ENCODE measurements at regions not wholly inside any gene's neighbourhood (a gene's known extent, or its start where the extent isn't known, plus 50 kb on each side); places are given as distances from the start of the nearest gene placed in this dataset.
"Not testable (repeated sequence)": the region's sequence is repeated elsewhere in the genome, so short reads cannot be mapped to it uniquely, and the experiment has no call there.

DNA sequence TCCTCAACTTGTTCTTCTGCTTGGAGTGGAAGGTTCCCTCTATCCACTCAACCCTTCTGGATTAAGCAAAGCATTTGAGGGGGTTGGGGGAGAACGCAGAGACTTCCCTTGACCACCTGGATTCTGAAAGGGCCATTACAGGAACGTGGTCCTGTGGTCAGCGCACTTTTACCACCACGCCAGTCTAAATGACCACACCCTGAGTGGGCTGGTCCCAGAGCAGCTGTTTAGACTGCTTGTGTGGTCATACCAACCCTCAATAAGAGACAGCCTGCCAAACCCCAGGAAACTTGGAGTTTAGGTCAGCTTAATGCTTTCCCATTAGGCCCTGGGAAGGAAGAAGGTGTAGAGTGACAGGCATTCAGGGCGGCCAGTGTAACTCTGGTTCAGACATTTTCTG lies 165.5 kb upstream of the ATP2B1 start:
- TF ChIP-seq EP300 (IDR thresholded peaks at IDR 0.05) = no peak
- H3K27me3 ChIP-seq = no peaks in the 10 kb centered on the region
- WGBS, 2 donors (ENCODE audit: low coverage in 1 of 2) = 76 to 80% methylated on average over 1 to 2 of the region's 5 CpGs
- H3K36me3 ChIP-seq = no peaks in the 10 kb centered on the region
- ATAC-seq = no peak
- no peak overlapping the region for H3K4me3 ChIP-seq
- no peak overlapping the region for H3K27ac ChIP-seq
- H3K9me3 ChIP-seq = peaks cover 0 to 8% (median 0%) of the 10 kb centered on the region in 3 donors
- H3K4me1 ChIP-seq = no peaks in the 10 kb centered on the region

DNA sequence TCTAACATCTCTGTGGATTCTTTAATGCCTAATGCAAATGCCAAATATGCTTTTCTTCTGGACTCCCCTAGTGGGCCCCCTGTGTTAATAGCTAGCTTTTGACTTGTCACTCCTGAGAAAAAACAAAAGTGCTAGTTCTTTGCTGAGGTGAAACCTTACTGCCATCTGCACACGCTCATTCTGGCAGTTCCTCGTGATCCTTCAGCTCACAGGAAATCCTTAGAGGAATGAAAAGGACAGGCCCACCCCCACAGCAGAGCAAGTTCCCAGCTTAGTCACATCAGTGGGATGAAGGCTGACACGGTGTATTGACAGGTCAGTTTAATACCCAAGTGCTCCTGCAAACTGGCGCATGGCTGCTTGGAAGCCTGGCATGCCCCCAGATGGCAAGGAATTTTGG lies 165.1 kb upstream of the ATP2B1 start:
- no peak overlapping the region for H3K27ac ChIP-seq
- no peaks in the 10 kb centered on the region for H3K27me3 ChIP-seq
- peaks cover 0 to 8% (median 0%) of the 10 kb centered on the region in 3 donors for H3K9me3 ChIP-seq
- TF ChIP-seq, protein P1, sequence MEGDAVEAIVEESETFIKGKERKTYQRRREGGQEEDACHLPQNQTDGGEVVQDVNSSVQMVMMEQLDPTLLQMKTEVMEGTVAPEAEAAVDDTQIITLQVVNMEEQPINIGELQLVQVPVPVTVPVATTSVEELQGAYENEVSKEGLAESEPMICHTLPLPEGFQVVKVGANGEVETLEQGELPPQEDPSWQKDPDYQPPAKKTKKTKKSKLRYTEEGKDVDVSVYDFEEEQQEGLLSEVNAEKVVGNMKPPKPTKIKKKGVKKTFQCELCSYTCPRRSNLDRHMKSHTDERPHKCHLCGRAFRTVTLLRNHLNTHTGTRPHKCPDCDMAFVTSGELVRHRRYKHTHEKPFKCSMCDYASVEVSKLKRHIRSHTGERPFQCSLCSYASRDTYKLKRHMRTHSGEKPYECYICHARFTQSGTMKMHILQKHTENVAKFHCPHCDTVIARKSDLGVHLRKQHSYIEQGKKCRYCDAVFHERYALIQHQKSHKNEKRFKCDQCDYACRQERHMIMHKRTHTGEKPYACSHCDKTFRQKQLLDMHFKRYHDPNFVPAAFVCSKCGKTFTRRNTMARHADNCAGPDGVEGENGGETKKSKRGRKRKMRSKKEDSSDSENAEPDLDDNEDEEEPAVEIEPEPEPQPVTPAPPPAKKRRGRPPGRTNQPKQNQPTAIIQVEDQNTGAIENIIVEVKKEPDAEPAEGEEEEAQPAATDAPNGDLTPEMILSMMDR (IDR thresholded peaks at IDR 0.05) = no peak
- TF ChIP-seq POLR2AphosphoS5 (IDR thresholded peaks at IDR 0.05) = peak; percentile 10
- WGBS, 2 donors (ENCODE audit: low coverage in 1 of 2) = 29% methylated on average over 1 of the region's 4 CpGs; no CpG with 5 or more reads in 1 of the 2 donors
- H3K36me3 ChIP-seq = no peaks in the 10 kb centered on the region
- no peak for ATAC-seq
- H3K4me1 ChIP-seq = no peaks in the 10 kb centered on the region
- no peak overlapping the region for H3K4me3 ChIP-seq

DNA sequence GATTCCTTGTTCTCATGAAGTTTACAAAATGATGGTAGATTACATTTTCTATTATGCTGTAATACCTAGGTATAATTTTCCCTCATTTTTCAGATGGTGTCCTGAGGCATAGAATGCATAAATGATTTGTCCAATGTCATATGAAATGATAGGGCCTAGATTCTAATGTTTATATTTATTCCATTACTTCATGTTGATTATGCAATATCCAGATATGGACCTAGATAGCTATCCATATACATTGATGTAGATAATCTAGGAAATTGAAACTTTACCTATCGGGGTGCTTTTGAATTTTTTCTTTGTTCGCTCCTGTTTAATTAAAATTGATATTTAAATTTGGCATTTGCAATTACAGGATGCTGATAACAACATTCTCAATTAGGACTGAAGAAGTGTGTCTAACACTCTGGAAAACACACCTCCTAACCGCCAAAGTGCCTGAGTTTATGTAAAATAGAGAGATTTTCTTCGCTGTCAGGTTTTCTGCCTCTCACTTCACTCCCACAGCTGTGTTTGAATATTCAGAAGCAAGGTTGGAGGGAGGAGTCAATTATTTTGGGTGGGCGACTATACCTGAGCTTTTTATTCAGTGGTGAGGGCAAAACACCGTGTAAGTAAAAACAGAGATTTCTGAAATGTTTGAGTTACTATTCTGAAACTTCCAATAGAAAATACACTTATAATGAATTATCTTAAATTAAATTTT lies 164.4 kb upstream of the ATP2B1 start:
- Histone ChIP-seq H3K9me3 (peaks cover 0 to 8% (median 0%) of the 10 kb centered on the region in 3 donors), H3K36me3 (no peaks in the 10 kb centered on the region), H3K4me3 (no peak overlapping the region), H3K27me3 (no peaks in the 10 kb centered on the region), H3K27ac (no peak overlapping the region), H3K4me1 (no peaks in the 10 kb centered on the region)
- WGBS, 2 donors (ENCODE audit: low coverage in 1 of 2) = 76 to 77% methylated on average over 6 of the region's 6 CpGs
- TF ChIP-seq POLR2A (IDR thresholded peaks at IDR 0.05) = no peak
- no peak for TF ChIP-seq EP300 (IDR thresholded peaks at IDR 0.05)
- no peak for TF ChIP-seq POLR2AphosphoS5 (IDR thresholded peaks at IDR 0.05)
- no peak for ATAC-seq

DNA sequence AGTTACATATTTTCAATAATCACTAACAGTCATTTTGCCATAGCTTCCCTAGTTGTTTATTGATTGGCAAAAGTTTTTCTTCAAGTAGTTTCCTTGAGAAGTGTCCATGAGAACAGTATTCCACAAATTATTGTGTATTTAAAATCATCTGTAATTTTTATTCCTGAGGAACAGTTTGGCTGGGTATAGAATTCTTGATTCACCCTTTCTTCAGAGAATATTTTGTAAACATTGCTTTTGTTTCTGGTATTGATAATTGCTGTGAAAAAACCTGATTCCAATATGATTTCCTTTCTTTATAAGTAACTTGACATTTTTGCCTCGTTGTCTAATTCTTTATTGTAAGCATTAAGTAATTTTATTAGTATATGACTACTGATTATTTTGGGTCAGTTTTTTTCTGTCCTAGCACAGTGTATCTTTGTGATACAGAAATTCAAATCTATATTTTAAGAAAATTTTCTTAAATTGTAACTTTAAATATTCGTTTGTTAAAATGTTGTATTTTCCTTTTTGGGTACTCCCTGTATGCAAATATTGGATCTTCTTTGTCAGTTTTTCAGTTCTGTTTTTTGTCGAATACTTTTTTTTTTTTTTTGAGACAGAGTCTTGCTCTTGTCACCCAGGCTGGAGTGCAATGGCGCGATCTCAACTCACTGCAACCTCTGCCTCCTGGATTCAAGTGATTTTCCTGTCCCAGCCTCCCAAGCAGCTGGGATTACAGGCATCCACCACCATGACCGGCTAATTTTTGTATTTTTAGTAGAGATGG lies 162.0 kb upstream of the ATP2B1 start:
- no peak overlapping the region for H3K27ac ChIP-seq
- ATAC-seq = no peak
- peaks cover 0 to 8% (median 0%) of the 10 kb centered on the region in 3 donors for H3K9me3 ChIP-seq
- H3K4me1 ChIP-seq = no peaks in the 10 kb centered on the region
- H3K36me3 ChIP-seq = no peaks in the 10 kb centered on the region
- no peak overlapping the region for H3K4me3 ChIP-seq
- 50 to 51% methylated on average over 2 to 3 of the region's 6 CpGs for WGBS, 2 donors (ENCODE audit: low coverage in 1 of 2)
- no peaks in the 10 kb centered on the region for H3K27me3 ChIP-seq
- TF ChIP-seq POLR2A (IDR thresholded peaks at IDR 0.05) (no peak), EP300 (IDR thresholded peaks at IDR 0.05) (no peak), POLR2AphosphoS5 (IDR thresholded peaks at IDR 0.05) (no peak)
- TF ChIP-seq, protein P1 (IDR thresholded peaks at IDR 0.05) = no peak

DNA sequence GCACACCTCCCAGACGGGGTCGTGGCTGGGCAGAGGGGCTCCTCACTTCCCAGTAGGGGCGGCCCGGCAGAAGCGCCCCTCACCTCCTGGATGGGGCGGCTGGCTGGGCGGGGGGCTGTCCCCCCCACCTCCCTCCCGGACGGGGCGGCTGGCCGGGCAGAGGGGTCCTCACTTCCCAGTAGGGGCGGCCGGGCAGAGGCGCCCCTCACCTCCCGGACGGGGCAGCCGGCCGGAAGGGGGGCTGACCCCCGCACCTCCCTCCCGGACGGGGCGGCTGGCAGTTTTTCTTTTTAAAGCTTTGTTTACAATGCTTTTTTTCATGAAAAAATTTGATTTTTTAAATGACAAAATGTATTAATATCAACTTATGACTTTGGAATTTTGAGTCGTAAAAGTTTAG lies 159.0 kb upstream of the ATP2B1 start:
- not testable (repeated sequence) for ATAC-seq, H3K27me3 ChIP-seq, H3K27ac ChIP-seq, H3K9me3 ChIP-seq, H3K36me3 ChIP-seq, H3K4me3 ChIP-seq, H3K4me1 ChIP-seq
- 50 to 82% methylated on average over 1 to 2 of the region's 23 CpGs for WGBS, 2 donors (ENCODE audit: low coverage in 1 of 2)

DNA sequence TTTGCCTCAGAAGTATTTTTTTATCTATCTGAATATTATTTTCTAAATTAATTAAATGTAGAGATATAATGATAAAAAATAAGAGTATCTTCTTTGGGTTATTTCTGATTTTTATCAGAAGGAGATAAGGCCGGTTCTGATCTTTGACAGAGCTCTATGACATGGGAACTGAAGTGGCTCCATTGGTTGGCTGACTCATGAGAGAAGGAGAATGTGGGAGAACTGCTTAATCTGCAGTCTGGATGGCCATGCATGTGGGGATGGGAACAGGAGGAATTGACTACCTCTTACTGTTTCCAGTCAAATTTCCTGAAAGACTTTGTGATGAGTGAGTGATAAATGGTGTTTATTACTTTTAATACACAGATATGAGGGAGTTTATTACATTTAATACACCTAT lies 155.8 kb upstream of the ATP2B1 start:
- H3K9me3 ChIP-seq = no peaks in the 10 kb centered on the region
- no peaks in the 10 kb centered on the region for H3K27me3 ChIP-seq
- H3K4me3 ChIP-seq = no peak overlapping the region
- no peak for ATAC-seq
- TF ChIP-seq EP300 (IDR thresholded peaks at IDR 0.05) = no peak
- TF ChIP-seq POLR2A (IDR thresholded peaks at IDR 0.05) = no peak
- TF ChIP-seq, protein P1 (IDR thresholded peaks at IDR 0.05) = no peak
- no peak for TF ChIP-seq POLR2AphosphoS5 (IDR thresholded peaks at IDR 0.05)
- WGBS, 2 donors (ENCODE audit: low coverage in 1 of 2) = 71 to 100% methylated on average over 1 of the region's 1 CpG
- H3K27ac ChIP-seq = no peak overlapping the region
- H3K4me1 ChIP-seq = no peaks in the 10 kb centered on the region
- H3K36me3 ChIP-seq = no peaks in the 10 kb centered on the region

Measured in gastroesophageal sphincter (tissue), 4 donors.